GM19455 (cell line): ENCODE measurements at regions not wholly inside any gene's neighbourhood (a gene's known extent, or its start where the extent isn't known, plus 50 kb on each side); places are given as distances from the start of the nearest gene placed in this dataset.
"Not testable (repeated sequence)": the region's sequence is repeated elsewhere in the genome, so short reads cannot be mapped to it uniquely, and the experiment has no call there.

Source experiments
- ATAC-seq: cut with Tn5 transposase; IDR thresholded peaks from one replicate; pipeline ENCODE4 v1.9.1; 2021; ENCODE audit not compliant: unreplicated experiment

DNA sequence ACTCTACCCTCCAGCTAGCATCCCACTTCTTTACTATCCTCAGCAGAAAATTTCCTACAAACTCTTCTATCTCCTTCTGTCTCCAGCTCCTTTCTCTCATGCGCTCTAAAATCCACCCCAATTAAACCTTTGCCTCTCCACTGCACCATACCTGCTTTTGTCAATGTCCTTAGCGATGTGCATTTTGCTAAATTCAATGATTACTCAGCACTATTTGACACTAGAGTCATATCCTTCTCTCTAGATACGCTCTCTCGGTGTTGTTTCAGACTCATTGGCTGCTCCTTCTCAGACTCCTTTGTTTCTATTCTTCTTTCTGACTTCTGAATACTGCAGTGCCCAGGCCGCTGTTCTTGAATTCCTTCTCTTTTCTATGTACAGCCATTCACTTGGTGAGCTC, 144.2 kb downstream of the HLX start:
- no peak for ATAC-seq

DNA sequence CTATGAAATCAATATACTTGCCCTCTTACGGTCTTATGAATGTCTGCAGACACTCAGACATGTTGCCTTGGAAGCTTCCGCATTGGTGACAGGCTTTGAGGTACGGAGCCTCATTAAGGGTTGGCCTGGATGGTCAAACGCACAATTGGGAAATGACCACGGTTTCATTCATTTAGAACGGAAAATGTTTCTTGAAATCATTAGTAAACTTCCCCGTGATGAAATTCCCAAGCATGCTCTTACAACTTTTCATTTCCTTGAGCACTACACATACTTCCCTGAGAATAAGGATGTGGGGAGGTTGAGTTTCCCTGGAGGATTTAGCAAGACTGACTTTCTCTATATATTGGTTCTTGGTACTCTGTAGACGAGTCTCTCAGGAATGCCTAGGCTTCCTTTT, 146.3 kb downstream of the HLX start:
- no peak for ATAC-seq

- no peak for ATAC-seq
These were observed 146.7 kb downstream of the HLX start for GRCh38 chr1:221025956-221026355.

DNA sequence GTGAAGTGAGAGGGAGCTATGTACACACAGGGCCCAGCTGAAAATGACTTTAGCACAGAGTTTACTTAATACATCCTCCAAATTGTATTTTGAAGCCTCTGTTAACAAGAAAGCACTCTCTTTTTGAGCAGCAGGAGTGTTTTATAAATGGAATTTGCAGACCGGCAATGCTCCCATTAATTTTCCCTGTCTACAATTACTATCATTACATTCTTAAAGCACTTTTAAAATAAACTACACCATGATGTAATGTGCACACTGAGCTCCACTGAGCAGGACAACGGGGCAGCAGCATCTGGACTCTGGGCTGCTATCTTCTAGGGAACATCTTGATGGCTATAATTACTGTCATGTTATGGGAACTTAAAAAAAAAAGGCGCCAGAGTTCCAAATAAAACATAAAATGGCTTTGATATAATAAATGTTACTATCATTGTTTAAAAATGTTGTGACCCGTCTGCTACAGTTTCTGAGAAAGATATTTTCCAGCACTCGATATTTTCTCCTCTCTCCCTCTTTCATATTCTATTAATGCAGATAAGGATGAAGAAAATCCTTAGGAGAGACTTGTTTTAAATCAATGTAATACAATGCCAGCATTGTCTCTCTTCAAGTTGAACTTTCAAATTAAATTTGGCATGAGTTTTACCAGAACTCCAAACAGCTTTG, 150.9 kb downstream of the HLX start:
- ATAC-seq, result no peak

DNA sequence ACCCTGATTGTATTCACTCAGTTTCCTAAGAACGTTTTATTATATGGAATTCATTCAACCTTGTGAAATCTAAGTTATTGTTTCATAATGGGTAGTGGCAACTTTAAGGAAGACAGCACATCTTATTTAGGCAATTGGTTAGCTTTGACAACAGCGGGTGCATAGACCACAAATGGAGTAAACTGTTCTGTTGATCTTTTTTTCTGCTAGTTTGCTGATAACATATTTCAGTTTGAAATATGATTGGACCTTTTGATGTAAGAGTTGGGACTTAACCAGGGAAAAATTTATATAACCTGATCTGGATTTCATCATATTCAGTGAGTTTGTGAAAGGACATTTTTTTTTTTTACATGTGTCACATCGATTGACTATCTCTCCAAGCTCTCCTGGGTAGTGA, 151.7 kb downstream of the HLX start:
- no peak for ATAC-seq

GRCh38 chr1:221031458-221032203, 152.4 kb downstream of the HLX start:
- no peak for ATAC-seq

DNA sequence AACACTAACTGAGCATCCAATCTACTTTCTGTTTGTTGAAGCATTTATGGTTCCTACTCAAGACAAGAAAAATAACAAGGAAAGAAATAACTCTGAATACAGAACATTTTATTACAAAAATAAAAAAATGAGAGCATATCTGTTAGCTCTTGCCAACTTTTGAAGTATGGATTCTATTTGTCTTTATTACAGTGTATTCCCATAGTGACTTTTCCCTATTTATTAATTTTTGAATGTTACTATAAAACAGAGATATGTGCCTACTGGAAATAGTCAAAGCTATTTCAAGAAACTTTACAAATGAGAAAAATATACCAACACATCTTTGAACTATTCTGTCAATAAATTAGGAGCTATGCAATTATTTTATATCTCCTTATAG, 153.0 kb downstream of the HLX start:
- ATAC-seq, result no peak

DNA sequence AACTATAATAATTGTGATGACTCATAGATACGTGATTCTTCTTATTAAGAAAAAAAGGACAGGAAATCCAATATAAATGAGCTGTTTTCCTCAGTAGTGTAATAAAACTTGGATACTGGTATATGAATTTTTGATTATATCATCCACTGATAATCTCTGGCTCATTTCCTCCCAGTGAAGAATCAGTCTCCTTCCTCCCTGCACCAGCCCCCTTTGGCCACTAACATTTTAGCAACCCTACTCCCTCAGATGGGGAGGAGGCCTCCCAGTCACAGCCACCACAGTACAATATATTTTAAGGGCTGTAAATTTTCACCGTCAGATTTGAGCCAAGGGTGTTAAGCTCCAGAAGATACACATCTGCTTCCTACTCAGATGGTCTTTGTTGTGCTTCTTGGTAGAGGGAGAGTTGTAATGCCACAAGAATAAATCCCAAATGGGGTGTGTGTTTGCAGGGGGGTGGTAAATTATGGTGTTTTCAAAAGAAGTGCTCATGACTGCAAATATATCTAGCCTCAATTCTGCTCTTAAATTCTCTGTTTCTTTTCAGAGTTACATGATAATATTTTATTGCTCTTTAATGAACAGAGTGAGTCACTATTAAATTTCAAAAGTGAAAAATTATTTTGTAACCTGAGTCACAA, 153.5 kb downstream of the HLX start:
- ATAC-seq, result no peak

DNA sequence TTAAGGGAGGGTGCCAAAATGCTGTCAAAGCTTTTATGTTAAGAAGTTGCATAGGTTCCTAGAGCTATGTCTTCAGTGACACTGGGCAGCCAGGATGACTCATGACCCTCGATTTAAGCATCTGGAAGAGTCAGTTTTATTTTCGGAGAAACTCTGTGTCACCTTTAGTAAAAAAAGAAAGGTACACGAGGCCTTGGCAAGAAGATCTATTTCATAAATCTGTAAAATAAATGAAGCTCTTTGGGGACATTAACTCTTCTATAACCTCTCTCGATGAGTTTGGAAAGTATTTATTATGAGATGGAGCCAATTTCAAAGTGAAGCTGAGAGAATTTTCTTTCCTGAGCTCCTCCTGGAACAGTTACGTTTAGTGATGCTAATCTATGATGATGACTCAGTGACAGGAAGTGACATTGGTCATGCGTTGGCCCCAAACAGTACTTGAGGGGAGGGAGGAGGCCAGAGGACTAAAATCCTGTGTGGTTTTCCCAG, 156.5 kb downstream of the HLX start:
- no peak for ATAC-seq

GRCh38 chr1:221039616-221040015, 160.4 kb downstream of the HLX start:
- ATAC-seq, result no peak

DNA sequence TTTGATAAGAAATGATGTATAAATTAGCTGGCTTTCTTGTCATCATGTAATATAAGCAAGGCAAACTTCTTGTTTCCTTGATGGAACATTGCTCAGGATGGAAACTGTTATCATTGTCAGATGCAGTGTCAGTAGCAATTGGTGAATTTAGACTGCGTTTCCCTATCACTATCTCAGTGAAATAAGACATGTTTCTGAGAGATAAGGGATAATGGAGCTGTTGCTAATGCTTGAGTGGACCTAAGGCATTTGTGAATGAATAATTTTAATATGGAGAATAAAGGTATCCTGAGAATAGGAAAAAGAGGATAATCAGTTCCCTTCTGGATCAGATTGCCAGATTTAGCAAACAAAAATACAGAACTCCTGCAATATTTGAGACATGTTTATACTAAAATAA, 160.9 kb downstream of the HLX start:
- ATAC-seq, result no peak

DNA sequence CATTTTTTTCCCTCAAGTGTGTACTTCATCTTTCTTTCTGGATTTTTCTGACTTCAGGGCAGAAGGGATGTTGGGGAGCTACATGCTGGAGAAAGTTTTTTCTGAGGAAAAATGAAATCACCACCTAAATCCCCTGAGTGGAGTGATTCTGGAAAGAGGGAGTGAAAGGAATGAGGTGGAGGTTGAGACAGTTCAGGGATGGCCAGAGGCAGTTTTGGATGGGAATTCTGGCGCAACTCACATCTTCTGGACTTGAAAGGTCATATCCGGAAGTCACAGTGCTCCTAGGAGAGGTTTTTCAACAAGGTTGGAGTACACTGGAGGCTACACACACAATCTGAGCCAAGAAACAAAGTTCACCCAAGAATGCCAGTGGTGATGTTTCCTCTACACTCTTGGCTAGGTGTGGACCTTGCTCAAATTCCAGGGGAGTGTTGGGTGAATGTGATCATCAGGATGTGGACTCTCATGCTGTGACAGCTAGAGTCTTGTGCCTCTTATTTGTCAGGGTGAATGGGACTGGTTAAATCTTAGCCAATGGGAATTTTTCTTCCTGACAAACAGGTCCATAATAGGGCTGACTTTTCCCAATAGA, 161.5 kb downstream of the HLX start:
- ATAC-seq, result no peak

DNA sequence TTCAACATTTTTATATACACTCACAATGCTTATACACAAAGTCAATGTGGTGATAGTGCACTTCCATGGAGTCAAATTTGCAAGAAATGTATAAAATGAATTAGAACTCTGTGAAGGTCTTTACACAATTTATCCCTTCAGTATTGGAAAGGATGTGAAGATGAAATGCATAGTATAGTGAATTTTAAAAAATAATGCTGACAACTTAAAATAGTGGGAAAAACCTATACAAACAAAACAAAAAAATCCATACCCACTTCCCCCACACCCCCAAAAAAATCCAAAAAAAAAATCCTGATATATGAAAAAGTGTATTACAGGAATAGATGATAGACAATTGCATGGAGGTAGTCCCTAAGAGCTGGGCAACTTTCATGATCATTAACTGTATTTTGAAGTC, 165.3 kb downstream of the HLX start:
- no peak for ATAC-seq

DNA sequence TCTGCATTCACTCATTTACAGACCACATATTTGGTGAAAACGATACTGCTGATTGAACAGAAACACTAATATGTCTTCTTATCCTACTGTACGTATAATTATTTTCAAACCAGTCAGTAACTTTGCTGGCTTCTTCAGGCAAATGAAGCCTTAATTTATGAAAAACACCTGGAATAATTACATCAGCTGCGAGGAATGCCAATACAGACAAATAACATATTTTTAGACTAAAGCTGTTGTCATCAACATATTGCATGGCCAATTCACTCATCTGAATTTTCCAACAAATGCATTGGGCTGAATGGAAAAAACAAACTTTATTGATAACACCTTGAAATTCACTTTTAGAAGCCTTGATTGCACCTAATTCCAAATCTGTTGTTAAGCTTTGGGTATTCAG, 165.9 kb downstream of the HLX start:
- ATAC-seq, result no peak

DNA sequence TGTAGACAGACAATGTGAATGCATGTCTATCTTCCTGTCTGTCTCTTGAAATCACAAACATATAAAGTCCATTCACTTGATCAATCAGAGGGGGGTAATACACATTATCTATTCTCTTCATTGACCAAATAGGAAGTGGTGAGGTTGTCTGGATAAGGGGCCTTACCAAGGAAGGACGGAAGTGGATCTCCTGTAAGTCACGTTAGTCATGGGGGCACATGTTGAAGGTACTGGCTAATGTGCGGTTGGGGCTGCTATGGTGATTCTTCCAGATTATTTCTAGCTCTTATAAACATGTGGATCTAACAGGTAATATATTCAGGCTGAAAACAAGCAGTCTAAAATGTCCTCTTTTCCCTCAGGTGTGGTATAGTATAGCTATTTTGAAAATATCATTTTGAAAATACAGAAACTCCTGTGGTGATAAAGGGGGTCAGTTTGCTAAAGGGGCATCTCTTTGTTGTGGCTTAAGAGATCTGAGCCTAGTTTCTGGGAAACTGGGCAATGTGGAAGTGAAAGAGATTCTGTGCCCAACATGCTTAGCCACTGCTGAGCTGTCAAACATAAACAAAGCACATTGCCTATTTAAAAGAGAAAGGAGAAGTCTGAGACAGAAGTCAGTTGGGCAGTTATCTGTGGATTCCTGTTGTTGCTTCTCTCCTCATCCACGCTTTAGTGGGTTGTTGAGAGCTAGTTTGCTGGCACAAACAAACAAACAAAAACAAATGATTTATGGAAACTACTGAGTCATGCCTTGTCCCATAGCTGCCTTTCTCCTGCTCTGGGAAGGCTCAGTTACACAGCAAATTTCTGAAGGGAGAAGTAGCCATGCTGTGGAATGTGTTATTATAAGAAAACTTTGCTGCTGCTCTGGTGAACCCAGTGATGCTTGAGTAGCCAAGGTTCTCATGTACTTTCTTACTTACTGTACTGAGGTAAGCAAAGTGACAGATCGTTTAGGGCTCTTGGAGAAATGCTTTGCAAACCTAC, 166.9 kb downstream of the HLX start:
- ATAC-seq, result peak; percentile 95

GRCh38 chr1:221051391-221051790, 172.1 kb downstream of the HLX start:
- not testable (repeated sequence) for ATAC-seq

DNA sequence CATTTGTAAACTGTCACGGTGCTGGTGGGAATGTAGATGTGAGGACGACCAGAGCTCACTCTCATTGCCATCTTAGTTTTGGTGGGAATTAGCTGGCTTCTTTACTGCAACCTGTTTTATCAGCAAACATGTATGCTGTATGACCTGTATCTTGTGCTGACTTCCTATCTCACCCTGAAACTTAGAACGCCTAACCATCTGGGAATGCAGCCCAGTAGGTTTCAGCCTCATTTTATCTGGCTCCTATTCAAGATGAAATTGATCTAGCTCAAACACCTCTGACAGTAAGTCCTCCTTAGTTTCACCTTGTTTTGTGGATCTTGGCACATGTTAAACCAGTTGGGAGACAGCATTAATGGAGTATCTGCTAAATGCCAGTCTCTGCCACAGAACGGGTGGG, 174.6 kb downstream of the HLX start:
- no peak for ATAC-seq

DNA sequence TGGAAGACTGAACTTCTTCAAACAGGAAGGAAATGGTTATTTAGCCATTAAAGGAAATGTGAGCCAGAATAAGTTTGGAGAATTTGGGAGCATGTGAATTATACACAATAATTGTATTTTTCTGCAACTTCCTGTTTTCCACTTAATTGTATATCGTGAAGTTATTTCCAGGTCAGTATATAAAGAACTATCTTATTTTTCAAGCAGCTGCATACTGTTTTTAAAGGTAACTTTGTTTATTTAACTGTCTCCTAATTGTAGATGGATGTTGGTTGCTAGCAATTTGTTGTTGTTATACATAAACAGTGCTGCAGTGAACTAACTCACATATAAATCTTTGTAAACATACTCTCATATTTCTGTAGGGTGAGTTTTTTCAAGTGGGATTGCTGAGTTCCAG, 180.3 kb downstream of the HLX start:
- no peak for ATAC-seq

DNA sequence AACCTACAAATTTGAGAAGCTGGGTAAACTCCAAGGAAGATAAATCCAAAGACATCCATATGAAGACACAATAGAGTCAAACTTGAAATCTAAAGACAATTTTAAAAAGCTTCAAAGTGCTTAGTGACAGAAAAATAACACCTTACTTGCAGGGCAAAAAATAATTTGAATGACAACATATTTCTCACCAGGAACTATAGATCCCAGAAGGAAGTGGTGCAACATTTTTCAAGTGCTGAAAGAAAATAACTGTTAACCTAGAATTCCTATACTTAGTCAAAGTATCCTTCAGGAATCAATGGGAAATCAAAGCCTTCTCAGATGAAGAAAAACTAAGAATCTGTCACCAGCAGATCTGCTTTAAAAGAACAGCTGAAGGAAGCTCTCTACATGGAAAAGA, 184.4 kb downstream of the HLX start:
- no peak for ATAC-seq

GRCh38 chr1:221066351-221067001, 187.2 kb downstream of the HLX start:
- no peak for ATAC-seq
